MCF 10A (cell line): ENCODE measurements at regions not wholly inside any gene's neighbourhood (a gene's known extent, or its start where the extent isn't known, plus 50 kb on each side); places are given as distances from the start of the nearest gene placed in this dataset.

Source experiments
- BruUV-seq: library from RNA; stranded (reverse); fragments of 400-500 nt; replicated peaks from 2 replicates; lab custom pipeline; 2021; lab: Mats Ljungman, UMichigan
- CTCF ChIA-PET: fragments of 300-600 bp; sonication (Branson Sonifier 250); formaldehyde crosslinking; extraction: SDS; loops from one replicate; lab custom pipeline; 2021; ENCODE audit warnings: antibody characterized with exemption, inconsistent platforms; lab: Yijun Ruan, JAX
- POLR2A ChIA-PET: fragments of 300-600, 350-650 bp; sonication (Branson Sonifier 250); formaldehyde crosslinking; extraction: SDS; loops from one replicate; lab custom pipeline; 2020; ENCODE audit warnings: antibody characterized with exemption, inconsistent platforms; lab: Yijun Ruan, JAX
- DNase-seq: peaks from one replicate; pipeline ENCODE4 v3.0.0-alpha.2; 2018; ENCODE audit not compliant: unreplicated experiment
- H3K27ac Mint-ChIP-seq: one replicate; pipeline ENCODE4 v1.8.0; 2022; ENCODE audit warnings: mild to moderate bottlenecking, low read depth, mixed read lengths; ENCODE audit not compliant: unreplicated experiment
- H3K27me3 Mint-ChIP-seq: one replicate; pipeline ENCODE4 v1.8.0; 2022; ENCODE audit warnings: mixed read lengths; ENCODE audit not compliant: insufficient read depth, unreplicated experiment
- H3K36me3 Mint-ChIP-seq: one replicate; pipeline ENCODE4 v1.8.0; 2022; ENCODE audit warnings: mild to moderate bottlenecking, moderate library complexity, mixed read lengths; ENCODE audit not compliant: insufficient read depth, unreplicated experiment
- H3K4me1 Mint-ChIP-seq: one replicate; pipeline ENCODE4 v1.8.0; 2022; ENCODE audit warnings: mixed read lengths; ENCODE audit not compliant: insufficient read depth, unreplicated experiment
- H3K4me3 Mint-ChIP-seq: one replicate; pipeline ENCODE4 v1.8.0; 2022; ENCODE audit warnings: mild to moderate bottlenecking, moderate library complexity, mixed read lengths; ENCODE audit not compliant: unreplicated experiment
- H3K9me3 Mint-ChIP-seq: one replicate; pipeline ENCODE4 v1.8.0; 2022; ENCODE audit warnings: mixed read lengths; ENCODE audit not compliant: unreplicated experiment
- CTCF ChIP-seq: fragments of 200-600 bp; IDR thresholded peaks from one replicate; pipeline ENCODE4 v1.8.0; 2022; ENCODE audit warnings: antibody characterized with exemption, mild to moderate bottlenecking; ENCODE audit not compliant: unreplicated experiment
- intact Hi-C: fragments of 100-400 bp; cut with micrococcal nuclease; formaldehyde crosslinking; loops from 2 replicates; pipeline ENCODE4 v1.14.1; 2022

GRCh38 chr12:32039347-32039746, 67.3 kb upstream of the BICD1 start:
- CTCF ChIA-PET: interaction anchor here (0.6 to 1.8 kb wide), 2 partner anchors 21 to 77 kb away, joined by 3 to 9 read pairs; no protein-coding TSS in a partner anchor
- Mint-ChIP-seq H3K27me3 (no peaks in the 10 kb centered on the region), H3K4me1 (no peaks in the 10 kb centered on the region), H3K27ac (no peak overlapping the region), H3K36me3 (no peaks in the 10 kb centered on the region), H3K9me3 (peaks cover 9% of the 10 kb centered on the region), H3K4me3 (no peak overlapping the region)
- intact Hi-C loops: no loop called here
- no TSS peak for BruUV-seq
- POLR2A ChIA-PET: interaction anchor here (1.5 kb wide), 1 partner anchor 11 kb away, joined by 5 read pairs; no protein-coding TSS in a partner anchor
- no peak for DNase-seq
- TF ChIP-seq CTCF: no peak

- no peak overlapping the region for H3K27ac Mint-ChIP-seq
- no peak for DNase-seq
- CTCF ChIA-PET: interaction anchor here (0.6 to 0.7 kb wide), 2 partner anchors 9 to 78 kb away, joined by 3 read pairs; no protein-coding TSS in a partner anchor
- intact Hi-C loops: no loop called here
- no peak for TF ChIP-seq CTCF
- H3K36me3 Mint-ChIP-seq: no peaks in the 10 kb centered on the region
- no peaks in the 10 kb centered on the region for H3K4me1 Mint-ChIP-seq
- POLR2A ChIA-PET: interaction anchor here (1.5 kb wide), 1 partner anchor 10 kb away, joined by 5 read pairs; no protein-coding TSS in a partner anchor
- no peaks in the 10 kb centered on the region for H3K27me3 Mint-ChIP-seq
- no TSS peak for BruUV-seq
- H3K9me3 Mint-ChIP-seq: peaks cover 11% of the 10 kb centered on the region
- no peak overlapping the region for H3K4me3 Mint-ChIP-seq
Measured at GRCh38 chr12:32039917-32040575, 66.6 kb upstream of the BICD1 start.

- ChIA-PET POLR2A (no interaction called here), CTCF (interaction anchor here (0.5 kb wide), 1 partner anchor 451 kb away, joined by 4 read pairs; no protein-coding TSS in a partner anchor)
- intact Hi-C loops: no loop called here
- BruUV-seq: no TSS peak
- no peak for TF ChIP-seq CTCF
- no peak overlapping the region for H3K4me3 Mint-ChIP-seq
- H3K27me3 Mint-ChIP-seq: no peaks in the 10 kb centered on the region
- peaks cover 11% of the 10 kb centered on the region for H3K9me3 Mint-ChIP-seq
- DNase-seq: no peak
- no peaks in the 10 kb centered on the region for H3K4me1 Mint-ChIP-seq
- H3K27ac Mint-ChIP-seq: no peak overlapping the region
- H3K36me3 Mint-ChIP-seq: no peaks in the 10 kb centered on the region
Measured at GRCh38 chr12:32043928-32044549, 62.6 kb upstream of the BICD1 start.

GRCh38 chr12:32047357-32048212, 59.1 kb upstream of the BICD1 start:
- no peak overlapping the region for H3K4me3 Mint-ChIP-seq
- no peak overlapping the region for H3K27ac Mint-ChIP-seq
- CTCF ChIA-PET: no interaction called here
- TF ChIP-seq CTCF: no peak
- no peaks in the 10 kb centered on the region for H3K27me3 Mint-ChIP-seq
- intact Hi-C loops: no loop called here
- DNase-seq: no peak
- no peaks in the 10 kb centered on the region for H3K36me3 Mint-ChIP-seq
- peaks cover 7% of the 10 kb centered on the region for H3K4me1 Mint-ChIP-seq
- peaks cover 11% of the 10 kb centered on the region for H3K9me3 Mint-ChIP-seq
- BruUV-seq: no TSS peak
- POLR2A ChIA-PET: no interaction called here
